Activated naive CD4-positive, alpha-beta T cell treated with anti-CD3 and anti-CD28 coated beads for 36 hours (primary cell): ENCODE measurements at regions not wholly inside any gene's neighbourhood (a gene's known extent, or its start where the extent isn't known, plus 50 kb on each side); places are given as distances from the start of the nearest gene placed in this dataset.

ENCODE experiments used
- CTCF ChIA-PET: fragments of 350-600 bp; sonication (Branson Sonifier 250); formaldehyde crosslinking; loops from one replicate; lab custom pipeline; 2021; ENCODE audit warnings: antibody characterized with exemption; lab: Charles Lee
- DNase-seq: peaks from one replicate; pipeline ENCODE4 v3.0.0-alpha.2; 2020
- H3K27ac Mint-ChIP-seq: one replicate; pipeline ENCODE4 v1.8.0; 2021; ENCODE audit warnings: mild to moderate bottlenecking, mixed read lengths
- H3K27me3 Mint-ChIP-seq: one replicate; pipeline ENCODE4 v1.8.0; 2021; ENCODE audit warnings: low read depth, mixed read lengths
- H3K36me3 Mint-ChIP-seq: one replicate; pipeline ENCODE4 v1.8.0; 2021; ENCODE audit warnings: low read depth, mixed read lengths
- H3K4me1 Mint-ChIP-seq: one replicate; pipeline ENCODE4 v1.8.0; 2021; ENCODE audit warnings: low read depth, mixed read lengths
- H3K4me3 Mint-ChIP-seq: one replicate; pipeline ENCODE4 v1.8.0; 2021; ENCODE audit warnings: mild to moderate bottlenecking, moderate library complexity, mixed read lengths
- H3K9me3 Mint-ChIP-seq: one replicate; pipeline ENCODE4 v1.8.0; 2021; ENCODE audit warnings: mixed read lengths
- intact Hi-C: fragments of 100-400 bp; cut with micrococcal nuclease; formaldehyde crosslinking; loops from one replicate; pipeline ENCODE4 v1.15.1; 2023

DNA sequence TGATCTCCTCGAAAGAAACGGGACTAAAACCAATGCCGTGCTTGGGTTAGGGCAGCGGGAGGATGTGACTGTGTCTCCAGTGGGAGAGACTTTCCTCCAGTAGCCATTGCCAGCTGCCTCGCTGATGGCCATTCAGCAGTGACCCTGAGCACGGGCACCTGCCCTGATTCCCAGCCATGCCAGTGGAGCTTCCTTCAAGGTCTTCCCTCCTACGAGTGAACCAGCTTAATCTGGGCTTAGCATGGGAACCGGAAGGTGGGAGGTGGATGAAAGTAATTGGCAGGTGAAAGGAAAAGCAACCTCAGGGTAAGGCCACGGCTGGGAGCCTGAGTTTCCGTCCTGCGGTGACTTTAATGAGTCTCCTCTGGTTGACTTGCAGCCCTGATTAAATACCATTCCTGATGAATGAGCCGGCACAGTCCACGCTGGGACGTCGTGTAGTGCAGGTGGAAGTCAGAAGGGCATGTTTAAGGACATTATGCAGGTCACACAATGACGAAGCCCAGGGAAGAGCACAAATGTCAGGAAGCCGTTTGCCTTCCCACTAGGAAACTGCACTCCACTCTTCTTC lies 813.5 kb downstream of the QKI start:
- H3K4me3 Mint-ChIP-seq: no peak overlapping the region
- CTCF ChIA-PET: no interaction called here

GRCh38 chr6:164216839-164217238 lies 802.3 kb downstream of the QKI start:
- H3K36me3 Mint-ChIP-seq: no peaks in the 10 kb centered on the region
- H3K9me3 Mint-ChIP-seq: no peaks in the 10 kb centered on the region
- CTCF ChIA-PET: no interaction called here
- intact Hi-C loops: no loop called here
- no peak overlapping the region for H3K27ac Mint-ChIP-seq
- H3K4me3 Mint-ChIP-seq: no peak overlapping the region
- DNase-seq: no peak
- peaks cover 2% of the 10 kb centered on the region for H3K27me3 Mint-ChIP-seq
- H3K4me1 Mint-ChIP-seq: no peaks in the 10 kb centered on the region

More for the DNA sequence above, 813.5 kb downstream of the QKI start:
- Mint-ChIP-seq H3K36me3 (no peaks in the 10 kb centered on the region), H3K9me3 (no peaks in the 10 kb centered on the region), H3K27ac (no peak overlapping the region), H3K27me3 (no peaks in the 10 kb centered on the region), H3K4me1 (no peaks in the 10 kb centered on the region)
- intact Hi-C loops: no loop called here
- no peak for DNase-seq

GRCh38 chr6:164216368-164216767 lies 801.9 kb downstream of the QKI start:
- intact Hi-C loops: no loop called here
- no peak overlapping the region for H3K27ac Mint-ChIP-seq
- H3K4me1 Mint-ChIP-seq: no peaks in the 10 kb centered on the region
- no peak overlapping the region for H3K4me3 Mint-ChIP-seq
- DNase-seq: no peak
- no peaks in the 10 kb centered on the region for H3K36me3 Mint-ChIP-seq
- CTCF ChIA-PET: no interaction called here
- H3K9me3 Mint-ChIP-seq: no peaks in the 10 kb centered on the region
- H3K27me3 Mint-ChIP-seq: peaks cover 2% of the 10 kb centered on the region

- Mint-ChIP-seq H3K4me3 (no peak overlapping the region), H3K27me3 (peaks cover 2% of the 10 kb centered on the region), H3K9me3 (no peaks in the 10 kb centered on the region), H3K27ac (no peak overlapping the region), H3K4me1 (no peaks in the 10 kb centered on the region), H3K36me3 (no peaks in the 10 kb centered on the region)
- no peak for DNase-seq
- CTCF ChIA-PET: no interaction called here
- intact Hi-C loops: no loop called here
These were observed 799.5 kb downstream of the QKI start for GRCh38 chr6:164214066-164214465.

DNA sequence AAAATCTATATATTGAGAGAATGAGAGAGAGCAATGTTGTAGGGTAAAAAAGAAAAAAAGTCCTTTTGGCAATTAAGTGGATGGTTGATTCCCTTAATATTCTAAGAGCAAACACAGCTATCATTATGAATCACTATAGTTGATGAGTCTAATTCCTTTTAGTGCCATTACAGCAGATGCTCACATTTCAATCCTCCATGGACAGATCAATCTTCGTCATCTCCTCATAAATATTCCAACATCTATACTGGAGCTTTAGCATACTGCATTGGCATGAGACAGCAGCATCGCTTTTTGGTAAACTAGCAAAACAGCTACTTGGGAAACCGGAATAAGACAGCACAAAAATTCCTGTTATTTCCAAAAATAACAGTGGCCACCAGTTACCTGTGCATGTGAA lies 796.7 kb downstream of the QKI start:
- Mint-ChIP-seq H3K27me3 (no peaks in the 10 kb centered on the region), H3K36me3 (no peaks in the 10 kb centered on the region), H3K9me3 (no peaks in the 10 kb centered on the region), H3K4me1 (no peaks in the 10 kb centered on the region), H3K4me3 (no peak overlapping the region), H3K27ac (no peak overlapping the region)
- CTCF ChIA-PET: no interaction called here
- intact Hi-C loops: no loop called here
- no peak for DNase-seq

DNA sequence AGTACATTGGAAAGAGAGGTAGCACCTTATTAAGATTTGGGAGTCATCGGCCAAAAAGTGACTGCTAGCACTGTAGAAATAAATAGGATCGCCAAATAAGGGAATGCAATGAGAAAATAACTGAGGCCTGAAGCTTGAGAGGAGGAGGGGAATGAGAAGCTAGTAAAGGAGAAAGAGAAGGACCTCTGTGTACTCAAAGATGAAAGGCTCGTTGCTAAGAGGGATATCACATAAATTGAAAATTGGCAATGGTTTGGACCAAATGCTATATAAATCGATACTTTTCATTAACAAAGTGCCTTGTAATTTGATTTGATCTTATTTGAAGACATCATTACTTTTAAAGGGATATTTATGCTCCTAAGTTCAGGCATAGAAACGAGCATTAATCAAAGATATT lies 796.3 kb downstream of the QKI start:
- Mint-ChIP-seq H3K4me1 (no peaks in the 10 kb centered on the region), H3K36me3 (no peaks in the 10 kb centered on the region), H3K9me3 (no peaks in the 10 kb centered on the region), H3K27ac (no peak overlapping the region), H3K4me3 (no peak overlapping the region), H3K27me3 (no peaks in the 10 kb centered on the region)
- intact Hi-C loops: no loop called here
- CTCF ChIA-PET: no interaction called here
- DNase-seq: no peak

DNA sequence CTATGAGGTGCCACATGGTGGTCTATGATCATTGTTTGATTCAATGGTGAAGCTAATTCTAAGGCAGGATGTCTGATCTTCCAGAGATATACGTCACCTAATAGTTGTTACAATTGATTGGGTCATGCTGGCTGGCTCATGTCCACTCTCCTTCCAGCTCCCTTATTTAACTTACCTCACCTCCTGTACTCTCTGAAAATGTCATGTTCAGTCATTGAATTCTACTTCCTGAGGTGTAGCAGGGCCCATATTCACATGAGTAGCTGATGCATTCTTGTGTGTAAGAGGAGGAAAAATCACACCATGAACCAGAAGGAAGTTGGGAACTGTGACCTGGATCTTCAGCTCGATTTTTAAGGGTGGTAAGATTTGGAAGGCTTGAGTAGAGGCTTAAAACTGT lies 795.8 kb downstream of the QKI start:
- CTCF ChIA-PET: no interaction called here

DNA sequence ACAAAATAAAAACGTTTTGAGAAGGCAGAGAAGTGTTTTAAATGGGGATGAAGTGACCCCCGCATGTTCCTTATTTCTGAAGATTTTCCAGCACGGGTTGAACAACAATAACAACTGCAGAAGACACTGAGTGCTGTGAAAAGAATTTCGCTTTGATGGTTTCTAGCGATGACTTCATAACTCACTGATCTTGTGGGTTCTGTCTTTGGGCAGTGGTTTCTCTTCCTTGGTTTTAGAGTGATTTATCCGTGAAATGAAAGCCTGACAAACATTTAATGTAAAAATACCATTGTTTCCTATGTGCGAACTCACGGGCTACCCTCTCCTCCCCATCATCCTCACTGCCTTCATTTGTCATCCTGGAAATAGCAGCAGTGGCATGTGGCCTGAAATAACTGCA lies 793.9 kb downstream of the QKI start:
- Mint-ChIP-seq H3K27me3 (no peaks in the 10 kb centered on the region), H3K9me3 (no peaks in the 10 kb centered on the region), H3K27ac (no peak overlapping the region), H3K4me3 (no peak overlapping the region), H3K36me3 (no peaks in the 10 kb centered on the region), H3K4me1 (no peaks in the 10 kb centered on the region)
- DNase-seq: no peak
- CTCF ChIA-PET: no interaction called here
- intact Hi-C loops: no loop called here

More for the DNA sequence above, 795.8 kb downstream of the QKI start:
- DNase-seq: no peak
- intact Hi-C loops: no loop called here
- H3K4me1 Mint-ChIP-seq: no peaks in the 10 kb centered on the region
- no peaks in the 10 kb centered on the region for H3K27me3 Mint-ChIP-seq
- no peak overlapping the region for H3K27ac Mint-ChIP-seq
- no peaks in the 10 kb centered on the region for H3K9me3 Mint-ChIP-seq
- no peaks in the 10 kb centered on the region for H3K36me3 Mint-ChIP-seq
- H3K4me3 Mint-ChIP-seq: no peak overlapping the region

DNA sequence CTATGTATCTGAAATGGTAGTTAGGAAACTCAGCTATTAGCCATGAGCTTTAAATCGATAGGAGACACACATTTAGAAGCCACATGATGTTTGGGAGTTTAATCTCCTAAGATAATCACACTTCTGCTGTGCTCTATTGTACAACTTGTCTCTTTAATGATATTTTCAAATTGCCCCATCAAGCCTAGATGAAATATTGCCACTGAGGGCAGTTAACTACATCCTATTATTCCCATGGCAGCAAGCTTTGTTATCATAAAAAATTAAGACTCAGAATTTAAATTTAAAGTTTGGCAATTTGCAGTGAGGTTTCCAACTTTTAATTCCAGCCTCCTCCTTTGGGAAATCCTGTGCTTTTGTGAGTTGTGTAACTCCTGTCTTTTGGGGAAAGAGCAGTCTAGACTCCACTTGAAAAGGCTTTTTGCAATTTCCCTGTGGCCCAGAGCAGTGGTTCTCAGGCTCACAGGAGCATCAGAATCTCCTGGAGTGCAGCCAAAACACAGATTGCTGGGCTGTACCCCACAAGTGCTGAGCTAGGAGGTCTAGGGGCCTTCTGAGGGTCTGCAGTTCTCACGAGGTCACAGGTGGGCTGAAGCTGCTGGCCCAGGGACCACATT lies 792.4 kb downstream of the QKI start:
- Mint-ChIP-seq H3K36me3 (no peaks in the 10 kb centered on the region), H3K27me3 (no peaks in the 10 kb centered on the region), H3K4me3 (no peak overlapping the region), H3K4me1 (no peaks in the 10 kb centered on the region), H3K27ac (no peak overlapping the region), H3K9me3 (no peaks in the 10 kb centered on the region)
- intact Hi-C loops: no loop called here
- no peak for DNase-seq
- CTCF ChIA-PET: interaction anchor here (1.0 kb wide), 1 partner anchor 10 kb away, joined by 4 read pairs; no protein-coding TSS in a partner anchor

DNA sequence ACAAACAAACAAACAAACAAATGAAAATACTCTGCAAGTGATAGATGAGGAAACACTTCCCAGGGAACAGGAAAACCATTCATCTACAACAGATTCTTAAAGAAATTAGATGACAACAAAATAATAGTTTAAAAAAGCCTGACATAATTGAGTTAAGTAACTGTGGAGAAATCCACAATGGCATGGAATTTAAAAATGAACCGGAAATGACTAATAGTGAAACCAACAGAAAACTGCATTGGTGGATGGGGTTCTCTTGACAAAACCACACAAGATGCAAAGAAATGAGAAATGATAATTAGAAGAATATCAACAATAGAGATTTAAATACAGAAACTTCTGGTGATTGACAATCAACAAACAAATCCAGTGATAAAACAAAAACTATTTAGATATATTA lies 785.6 kb downstream of the QKI start:
- peaks cover 4% of the 10 kb centered on the region for H3K27me3 Mint-ChIP-seq
- no peak overlapping the region for H3K27ac Mint-ChIP-seq
- no peak for DNase-seq
- CTCF ChIA-PET: no interaction called here
- H3K9me3 Mint-ChIP-seq: no peaks in the 10 kb centered on the region
- H3K4me1 Mint-ChIP-seq: no peaks in the 10 kb centered on the region
- no peak overlapping the region for H3K4me3 Mint-ChIP-seq
- intact Hi-C loops: no loop called here
- no peaks in the 10 kb centered on the region for H3K36me3 Mint-ChIP-seq

GRCh38 chr6:164195942-164196281 lies 781.4 kb downstream of the QKI start:
- H3K4me3 Mint-ChIP-seq: no peak overlapping the region
- H3K9me3 Mint-ChIP-seq: no peaks in the 10 kb centered on the region
- CTCF ChIA-PET: no interaction called here
- no peaks in the 10 kb centered on the region for H3K4me1 Mint-ChIP-seq
- intact Hi-C loops: no loop called here
- H3K36me3 Mint-ChIP-seq: no peaks in the 10 kb centered on the region
- DNase-seq: no peak
- H3K27me3 Mint-ChIP-seq: peaks cover 4% of the 10 kb centered on the region
- H3K27ac Mint-ChIP-seq: no peak overlapping the region

- no peaks in the 10 kb centered on the region for H3K4me1 Mint-ChIP-seq
- DNase-seq: no peak
- H3K27me3 Mint-ChIP-seq: peaks cover 4% of the 10 kb centered on the region
- no peaks in the 10 kb centered on the region for H3K36me3 Mint-ChIP-seq
- no peak overlapping the region for H3K4me3 Mint-ChIP-seq
- H3K9me3 Mint-ChIP-seq: no peaks in the 10 kb centered on the region
- intact Hi-C loops: no loop called here
- no peak overlapping the region for H3K27ac Mint-ChIP-seq
- CTCF ChIA-PET: no interaction called here
These were observed 780.9 kb downstream of the QKI start for GRCh38 chr6:164195278-164195941.

GRCh38 chr6:164188861-164189260 lies 774.3 kb downstream of the QKI start:
- H3K36me3 Mint-ChIP-seq: no peaks in the 10 kb centered on the region
- no peak overlapping the region for H3K4me3 Mint-ChIP-seq
- intact Hi-C loops: no loop called here
- CTCF ChIA-PET: no interaction called here
- no peaks in the 10 kb centered on the region for H3K9me3 Mint-ChIP-seq
- H3K27me3 Mint-ChIP-seq: no peaks in the 10 kb centered on the region
- H3K27ac Mint-ChIP-seq: no peak overlapping the region
- H3K4me1 Mint-ChIP-seq: no peaks in the 10 kb centered on the region
- no peak for DNase-seq
